Bronchial epithelial cell (primary cell): ENCODE measurements at regions not wholly inside any gene's neighbourhood (a gene's known extent, or its start where the extent isn't known, plus 50 kb on each side); places are given as distances from the start of the nearest gene placed in this dataset.

Source experiments
- DNase-seq: peaks from one replicate; pipeline ENCODE4 v3.0.0-alpha.2; 2010; ENCODE audit warnings: low read depth
- FAIRE-seq: peaks from 2 replicates; lab custom pipeline; 2011; peaks lifted over from hg19 to GRCh38; lab: Jason Lieb, UNC
- H3K27me3 ChIP-seq: 2 replicates; pipeline ENCODE4 v1.5.1; 2011; ENCODE audit warnings: low read length; ENCODE audit not compliant: control insufficient read depth, insufficient read depth
- H3K36me3 ChIP-seq: 2 replicates; pipeline ENCODE4 v1.5.1; 2011; ENCODE audit warnings: low read length; ENCODE audit not compliant: control insufficient read depth, insufficient read depth
- H3K4me3 ChIP-seq: 2 replicates; pipeline ENCODE4 v1.5.1; 2011; ENCODE audit warnings: mild to moderate bottlenecking, low read depth, low read length, control low read depth
- TF ChIP-seq, protein P1 (sequence below): IDR thresholded peaks from 2 replicates; pipeline ENCODE4 v1.5.1; 2011; ENCODE audit warnings: mild to moderate bottlenecking, moderate library complexity, low read length, control low read depth, inconsistent platforms; ENCODE audit not compliant: insufficient read depth, severe bottlenecking

GRCh38 chr16:80372341-80372740, 168.5 kb upstream of the DYNLRB2 start:
- TF ChIP-seq, protein P1, sequence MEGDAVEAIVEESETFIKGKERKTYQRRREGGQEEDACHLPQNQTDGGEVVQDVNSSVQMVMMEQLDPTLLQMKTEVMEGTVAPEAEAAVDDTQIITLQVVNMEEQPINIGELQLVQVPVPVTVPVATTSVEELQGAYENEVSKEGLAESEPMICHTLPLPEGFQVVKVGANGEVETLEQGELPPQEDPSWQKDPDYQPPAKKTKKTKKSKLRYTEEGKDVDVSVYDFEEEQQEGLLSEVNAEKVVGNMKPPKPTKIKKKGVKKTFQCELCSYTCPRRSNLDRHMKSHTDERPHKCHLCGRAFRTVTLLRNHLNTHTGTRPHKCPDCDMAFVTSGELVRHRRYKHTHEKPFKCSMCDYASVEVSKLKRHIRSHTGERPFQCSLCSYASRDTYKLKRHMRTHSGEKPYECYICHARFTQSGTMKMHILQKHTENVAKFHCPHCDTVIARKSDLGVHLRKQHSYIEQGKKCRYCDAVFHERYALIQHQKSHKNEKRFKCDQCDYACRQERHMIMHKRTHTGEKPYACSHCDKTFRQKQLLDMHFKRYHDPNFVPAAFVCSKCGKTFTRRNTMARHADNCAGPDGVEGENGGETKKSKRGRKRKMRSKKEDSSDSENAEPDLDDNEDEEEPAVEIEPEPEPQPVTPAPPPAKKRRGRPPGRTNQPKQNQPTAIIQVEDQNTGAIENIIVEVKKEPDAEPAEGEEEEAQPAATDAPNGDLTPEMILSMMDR: no peak
- no peak for FAIRE-seq
- Histone ChIP-seq H3K4me3 (no peak overlapping the region), H3K27me3 (no peaks in the 10 kb centered on the region), H3K36me3 (no peaks in the 10 kb centered on the region)
- DNase-seq: no peak

- TF ChIP-seq, protein P1: peak; percentile 80
- peak; percentile 51 for DNase-seq
- FAIRE-seq: no peak
Observed at GRCh38 chr16:80369138-80369958, 171.4 kb upstream of the DYNLRB2 start.

GRCh38 chr16:80367037-80367658, 173.6 kb upstream of the DYNLRB2 start:
- FAIRE-seq (no peak), DNase-seq (no peak)
- no peak overlapping the region for H3K4me3 ChIP-seq
- peaks cover 3% of the 10 kb centered on the region for H3K27me3 ChIP-seq
- no peaks in the 10 kb centered on the region for H3K36me3 ChIP-seq
- TF ChIP-seq, protein P1: no peak

More at GRCh38 chr16:80369138-80369958, 171.4 kb upstream of the DYNLRB2 start:
- H3K27me3 ChIP-seq: no peaks in the 10 kb centered on the region
- H3K36me3 ChIP-seq: no peaks in the 10 kb centered on the region
- no peak overlapping the region for H3K4me3 ChIP-seq

DNA sequence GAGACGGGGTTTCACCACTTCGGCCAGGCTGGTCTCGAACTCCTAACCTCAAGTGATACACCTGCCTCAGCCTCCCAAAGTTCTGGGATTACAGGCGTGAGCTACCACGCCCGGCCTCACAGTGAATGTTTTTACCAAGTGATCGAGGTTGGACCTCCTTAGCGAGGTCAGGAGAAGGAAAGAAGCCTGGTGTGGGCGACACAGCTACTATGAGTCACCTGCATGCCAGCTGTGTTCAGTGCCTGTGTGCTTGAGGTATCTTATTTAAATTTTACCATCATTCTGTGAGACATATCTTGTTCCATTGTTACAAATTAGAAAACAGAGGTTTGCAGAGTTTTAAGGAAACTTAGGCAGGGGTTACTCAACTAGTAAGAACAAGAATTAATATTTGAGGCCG, 174.8 kb upstream of the DYNLRB2 start:
- TF ChIP-seq, protein P1: no peak
- DNase-seq: peak; percentile 39
- Histone ChIP-seq H3K36me3 (no peaks in the 10 kb centered on the region), H3K4me3 (no peak overlapping the region), H3K27me3 (peaks cover 3% of the 10 kb centered on the region)
- FAIRE-seq: no peak

DNA sequence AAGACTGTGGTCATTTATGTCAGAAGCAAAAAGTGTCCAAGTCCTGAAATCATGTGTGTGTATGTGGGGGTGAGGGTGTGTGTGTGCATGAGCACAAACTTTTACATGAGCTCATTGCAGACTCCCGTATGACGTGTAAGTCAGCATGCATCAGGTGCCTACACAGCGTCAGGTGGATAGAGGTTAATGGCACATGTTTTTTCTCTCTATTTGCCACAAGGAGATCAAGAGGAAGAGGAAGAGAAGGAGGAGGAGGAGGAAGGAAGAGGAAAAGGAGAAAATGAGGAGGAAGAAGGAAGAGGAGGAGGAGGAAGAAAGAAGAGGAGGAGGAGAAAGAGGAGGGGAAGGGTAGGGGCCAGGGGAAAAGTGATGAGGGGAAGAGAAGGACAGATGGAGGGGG, 178.0 kb upstream of the DYNLRB2 start:
- DNase-seq: no peak
- H3K27me3 ChIP-seq: peaks cover 3% of the 10 kb centered on the region
- TF ChIP-seq, protein P1: no peak

More for the DNA sequence above, 178.0 kb upstream of the DYNLRB2 start:
- H3K36me3 ChIP-seq: no peaks in the 10 kb centered on the region
- FAIRE-seq: no peak
- no peak overlapping the region for H3K4me3 ChIP-seq
